ENCODE measurements at regions not wholly inside any gene's neighbourhood (a gene's known extent, or its start where the extent isn't known, plus 50 kb on each side); places are given as distances from the start of the nearest gene placed in this dataset.
A peak's percentile ranks its signal among the peaks of the same experiment; 100 is the strongest.

- Histone ChIP-seq H3K36me3 (ENCODE audit: control insufficient read depth, insufficient read depth, low read length) (no peaks in the 10 kb centered on the region), H3K9ac (ENCODE audit: extremely low read depth, low read length, poor library complexity, severe bottlenecking) (no peak overlapping the region), H3K4me1 (ENCODE audit: control insufficient read depth, insufficient read depth, low read length) (no peaks in the 10 kb centered on the region), H3K4me3 (ENCODE audit: low read length) (no peak overlapping the region), H3K9me3 (ENCODE audit: control insufficient read depth, low read length) (no peaks in the 10 kb centered on the region), H3K27ac (ENCODE audit: low read depth, low read length) (no peak overlapping the region), H3K27me3 (ENCODE audit: control insufficient read depth, insufficient read depth, low read length, poor library complexity, severe bottlenecking) (no peaks in the 10 kb centered on the region)
- H3K4me3 Mint-ChIP-seq, result no peak overlapping the region
- H3K9me3 Mint-ChIP-seq, result no peaks in the 10 kb centered on the region
- H3K27ac Mint-ChIP-seq, result no peak overlapping the region
- no peaks in the 10 kb centered on the region for H3K4me1 Mint-ChIP-seq
- peak; percentile 23 for TF ChIP-seq CTCF (conservative IDR thresholded peaks at IDR 0.05)
- 94 to 100% methylated on average over 3 to 5 of the region's 5 CpGs for WGBS, 2 experiments (ENCODE audit: insufficient coverage in 1 of 2, insufficient read length in 1 of 2)
- no peaks in the 10 kb centered on the region for H3K27me3 Mint-ChIP-seq (ENCODE audit: insufficient read depth)
- H3K36me3 Mint-ChIP-seq (ENCODE audit: low read depth), result no peaks in the 10 kb centered on the region
- peak; percentile 45 for DNase-seq
Measured at GRCh38 chr5:107157809-107158208, 512.9 kb downstream of the EFNA5 start.

GRCh38 chr5:107155707-107156106 is 515.0 kb downstream of the EFNA5 start:
- no peak for DNase-seq
- Histone ChIP-seq H3K9ac (ENCODE audit: extremely low read depth, low read length, poor library complexity, severe bottlenecking) (no peak overlapping the region), H3K27ac (ENCODE audit: low read depth, low read length) (no peak overlapping the region), H3K9me3 (ENCODE audit: control insufficient read depth, low read length) (no peaks in the 10 kb centered on the region), H3K4me1 (ENCODE audit: control insufficient read depth, insufficient read depth, low read length) (no peaks in the 10 kb centered on the region), H3K36me3 (ENCODE audit: control insufficient read depth, insufficient read depth, low read length) (no peaks in the 10 kb centered on the region), H3K27me3 (ENCODE audit: control insufficient read depth, insufficient read depth, low read length, poor library complexity, severe bottlenecking) (no peaks in the 10 kb centered on the region), H3K4me3 (ENCODE audit: low read length) (no peak overlapping the region)
- Mint-ChIP-seq H3K9me3 (no peaks in the 10 kb centered on the region), H3K27ac (no peak overlapping the region), H3K4me3 (no peak overlapping the region), H3K4me1 (no peaks in the 10 kb centered on the region), H3K27me3 (ENCODE audit: insufficient read depth) (no peaks in the 10 kb centered on the region), H3K36me3 (ENCODE audit: low read depth) (no peaks in the 10 kb centered on the region)
- WGBS, 2 experiments (ENCODE audit: insufficient coverage in 1 of 2, insufficient read length in 1 of 2), result 80 to 90% methylated on average over 1 to 4 of the region's 4 CpGs
- TF ChIP-seq CTCF (conservative IDR thresholded peaks at IDR 0.05), result no peak

- no peaks in the 10 kb centered on the region for H3K9me3 ChIP-seq (ENCODE audit: control insufficient read depth, low read length)
- 95 to 97% methylated on average over 6 of the region's 6 CpGs for WGBS, 2 experiments (ENCODE audit: insufficient coverage in 1 of 2, insufficient read length in 1 of 2)
- DNase-seq, result no peak
- no peaks in the 10 kb centered on the region for H3K27me3 ChIP-seq (ENCODE audit: control insufficient read depth, insufficient read depth, low read length, poor library complexity, severe bottlenecking)
- Mint-ChIP-seq H3K9me3 (no peaks in the 10 kb centered on the region), H3K4me3 (no peak overlapping the region), H3K4me1 (no peaks in the 10 kb centered on the region), H3K27ac (no peak overlapping the region), H3K27me3 (ENCODE audit: insufficient read depth) (no peaks in the 10 kb centered on the region), H3K36me3 (ENCODE audit: low read depth) (no peaks in the 10 kb centered on the region)
- no peaks in the 10 kb centered on the region for H3K4me1 ChIP-seq (ENCODE audit: control insufficient read depth, insufficient read depth, low read length)
- TF ChIP-seq CTCF (conservative IDR thresholded peaks at IDR 0.05), result no peak
- H3K4me3 ChIP-seq (ENCODE audit: low read length), result no peak overlapping the region
- no peaks in the 10 kb centered on the region for H3K36me3 ChIP-seq (ENCODE audit: control insufficient read depth, insufficient read depth, low read length)
- no peak overlapping the region for H3K9ac ChIP-seq (ENCODE audit: extremely low read depth, low read length, poor library complexity, severe bottlenecking)
- H3K27ac ChIP-seq (ENCODE audit: low read depth, low read length), result no peak overlapping the region
Measured at GRCh38 chr5:107154593-107154992, 516.1 kb downstream of the EFNA5 start.

All from endodermal cell (in vitro differentiated cells).